Inflammatory macrophage treated with lipopolysaccharide for 1 hour (primary cell): ENCODE measurements at regions not wholly inside any gene's neighbourhood (a gene's known extent, or its start where the extent isn't known, plus 50 kb on each side); places are given as distances from the start of the nearest gene placed in this dataset.

Experiments used
- DNase-seq, 2 donors: peaks; one replicate each; pipeline ENCODE4 v3.0.0-alpha.2; 2020 to 2022

DNA sequence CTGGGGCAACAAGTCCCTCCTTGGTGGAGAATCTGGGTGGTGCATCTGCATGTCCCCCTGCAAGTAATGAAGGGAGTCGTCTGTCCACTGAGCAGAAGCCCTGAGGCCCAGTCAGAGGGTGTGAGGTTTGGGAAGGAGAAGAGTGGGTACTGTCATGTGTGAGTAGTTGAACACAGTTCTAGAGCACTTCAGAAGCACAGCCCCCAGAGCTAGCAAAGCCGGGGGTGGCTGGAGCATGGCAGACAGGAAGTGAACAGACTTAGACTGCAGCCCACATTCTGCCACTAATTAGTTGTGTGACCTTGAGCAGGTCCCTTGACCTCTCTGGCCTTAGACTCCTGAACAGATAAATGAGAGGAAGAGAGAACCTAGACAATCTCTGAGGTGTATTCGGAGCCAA lies 207.6 kb downstream of the UACA start:
- no peak for DNase-seq

GRCh38 chr15:70547846-70548487 lies 215.4 kb downstream of the UACA start:
- DNase-seq: no peak

- DNase-seq: no peak
Observed at GRCh38 chr15:70545526-70545925, 217.8 kb downstream of the UACA start.

- DNase-seq: no peak
Observed at GRCh38 chr15:70541511-70541910, 221.8 kb downstream of the UACA start.

DNA sequence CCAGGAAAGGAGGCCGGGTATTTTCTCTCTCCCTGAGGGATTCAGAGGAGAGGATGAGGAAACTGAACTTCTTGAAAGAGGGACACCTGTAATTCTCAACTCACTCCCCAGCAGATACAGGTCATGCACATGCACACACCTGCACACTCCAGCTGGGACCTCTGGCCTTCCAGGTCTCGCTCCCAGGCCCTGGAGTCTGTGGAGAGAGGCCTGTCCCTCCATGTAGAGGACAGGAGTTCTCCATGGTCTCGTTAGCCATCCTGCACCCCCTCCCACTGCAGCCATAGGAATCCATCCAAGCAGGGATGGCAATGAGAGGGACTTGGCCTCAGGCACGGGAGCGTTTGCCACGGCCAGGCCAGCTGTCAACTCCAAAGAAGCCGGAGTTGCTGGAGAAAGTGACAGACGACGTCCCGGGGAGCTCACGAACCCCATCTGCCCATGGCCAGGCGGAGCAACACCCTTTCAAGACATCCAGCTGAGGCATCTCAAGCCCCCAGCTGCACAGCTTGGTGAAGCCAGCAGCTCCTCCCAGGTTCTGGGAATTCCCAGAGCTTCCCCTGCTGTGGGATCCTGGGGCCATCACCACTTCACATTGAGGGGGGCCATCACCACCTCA lies 223.3 kb downstream of the UACA start:
- DNase-seq: no peak

- DNase-seq: no peak
Observed at GRCh38 chr15:70539409-70539808, 223.9 kb downstream of the UACA start.

DNA sequence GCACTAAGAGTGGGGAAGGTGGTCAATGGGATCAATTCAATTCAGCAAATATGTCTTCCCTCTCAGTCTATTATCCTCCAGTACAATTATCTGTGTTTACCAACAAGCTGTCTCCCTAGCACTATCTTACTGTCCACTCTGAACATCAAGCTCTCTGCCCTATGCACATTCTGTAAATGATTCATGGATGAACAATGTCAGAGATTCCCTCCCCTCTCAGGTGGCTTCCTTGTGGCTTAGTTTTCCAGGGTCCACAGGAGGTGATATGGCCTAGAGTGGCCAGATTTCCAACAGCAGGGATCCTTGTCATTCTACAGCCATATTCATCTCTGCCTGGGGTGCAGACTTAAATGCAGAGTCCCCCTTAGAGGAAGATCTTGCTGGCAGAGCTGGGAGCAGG lies 225.1 kb downstream of the UACA start:
- DNase-seq: no peak

DNA sequence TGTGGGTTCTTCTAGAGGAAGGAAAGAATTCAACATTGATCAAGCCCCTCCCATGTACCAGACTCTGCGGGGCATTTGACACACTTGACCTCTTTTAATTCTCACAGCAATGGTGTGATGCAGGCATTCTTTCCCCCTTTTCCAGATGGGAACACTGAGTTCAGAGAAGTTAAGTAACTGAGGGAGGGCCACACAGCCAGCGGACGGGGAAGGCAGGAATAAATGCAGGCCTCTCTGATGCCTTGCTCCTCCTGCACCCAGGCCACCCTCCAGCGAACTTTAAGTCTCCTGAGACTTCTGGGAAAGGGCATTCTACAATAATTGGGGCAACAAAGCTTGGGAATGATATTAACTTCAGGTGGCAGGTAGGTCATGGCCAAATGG lies 227.4 kb downstream of the UACA start:
- no peak for DNase-seq

- DNase-seq: no peak
Observed at GRCh38 chr15:70535071-70535954, 228.0 kb downstream of the UACA start.

DNA sequence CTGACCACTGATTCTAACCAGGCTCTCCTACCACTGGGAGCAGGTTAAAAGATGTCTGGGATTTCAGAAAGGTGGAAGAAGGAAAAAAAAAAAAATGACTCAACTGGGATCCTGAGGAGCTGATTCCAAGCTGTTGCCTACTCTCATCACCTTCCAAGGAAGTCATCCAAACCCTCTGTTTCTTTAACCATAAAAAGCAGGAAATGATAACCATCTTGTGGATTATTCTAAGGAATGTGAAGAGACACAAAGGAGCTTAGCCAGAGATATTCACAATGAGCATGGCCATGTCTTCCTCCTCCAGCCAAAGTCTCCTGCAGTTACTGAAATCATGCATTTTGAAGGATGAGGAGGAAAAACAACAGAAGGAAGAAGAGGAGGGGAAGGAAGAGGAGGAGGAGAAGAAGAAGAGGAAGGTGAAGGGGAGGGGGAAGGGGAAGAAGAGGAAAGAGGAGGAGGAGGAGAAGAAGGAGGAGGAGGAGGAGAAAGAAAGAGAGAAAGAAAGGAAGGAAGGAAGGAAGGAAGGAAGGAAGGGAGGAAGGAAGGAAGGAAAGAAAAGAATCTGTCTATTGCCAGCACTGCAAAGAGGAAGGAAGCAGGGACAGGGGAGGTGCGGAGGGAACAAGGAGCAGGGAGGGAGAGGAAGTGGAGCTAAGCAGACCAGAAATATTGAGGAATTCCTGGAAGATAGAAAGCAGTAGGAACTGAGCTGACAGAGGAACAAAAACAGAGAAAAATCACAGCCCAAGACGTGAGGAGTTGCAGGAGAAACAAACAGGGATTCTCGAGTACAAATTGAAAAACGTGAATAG lies 229.2 kb downstream of the UACA start:
- no peak for DNase-seq

- DNase-seq: no peak
Observed at GRCh38 chr15:70532531-70533186, 230.7 kb downstream of the UACA start.

DNA sequence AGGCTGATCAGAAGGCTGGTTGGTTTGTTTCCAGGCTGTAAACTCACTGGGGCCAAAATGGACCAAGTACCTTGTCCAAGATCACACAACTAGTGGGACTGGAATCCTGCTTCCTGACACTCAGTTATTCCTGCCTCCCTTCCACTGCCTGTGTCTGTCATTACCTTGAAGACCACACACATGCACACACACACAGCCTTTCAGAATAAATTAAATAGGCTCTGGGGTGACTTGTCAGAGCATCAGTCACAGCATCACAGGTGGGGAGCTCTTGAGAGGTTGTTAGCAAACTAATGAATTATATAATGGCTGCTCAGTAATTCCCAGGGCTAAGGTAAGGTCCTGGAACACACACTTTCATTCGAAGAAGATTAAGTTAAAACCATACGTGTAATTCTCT lies 231.8 kb downstream of the UACA start:
- no peak for DNase-seq

GRCh38 chr15:70530906-70531305 lies 232.5 kb downstream of the UACA start:
- no peak for DNase-seq

DNA sequence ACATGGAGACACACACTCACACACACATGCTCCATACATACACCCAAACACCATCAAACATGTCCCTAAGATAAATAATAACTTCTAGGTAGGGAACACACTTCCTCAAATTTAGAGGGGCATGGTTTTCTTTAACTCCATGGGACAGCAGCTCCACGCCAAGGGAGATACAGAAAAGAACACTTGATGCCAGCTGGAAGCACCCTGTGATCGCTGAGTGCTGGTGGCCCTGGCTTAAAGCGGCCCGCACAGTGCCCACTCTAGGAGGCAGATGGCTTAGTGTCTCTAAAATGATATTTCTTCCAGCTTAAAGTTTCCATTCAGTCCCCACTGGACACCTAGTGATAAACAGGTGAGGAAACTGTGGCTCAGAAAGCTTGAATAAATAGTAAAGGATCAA lies 232.9 kb downstream of the UACA start:
- no peak for DNase-seq

GRCh38 chr15:70530017-70530499 lies 233.3 kb downstream of the UACA start:
- no peak for DNase-seq

- DNase-seq: no peak
Observed at GRCh38 chr15:70528816-70529215, 234.5 kb downstream of the UACA start.

DNA sequence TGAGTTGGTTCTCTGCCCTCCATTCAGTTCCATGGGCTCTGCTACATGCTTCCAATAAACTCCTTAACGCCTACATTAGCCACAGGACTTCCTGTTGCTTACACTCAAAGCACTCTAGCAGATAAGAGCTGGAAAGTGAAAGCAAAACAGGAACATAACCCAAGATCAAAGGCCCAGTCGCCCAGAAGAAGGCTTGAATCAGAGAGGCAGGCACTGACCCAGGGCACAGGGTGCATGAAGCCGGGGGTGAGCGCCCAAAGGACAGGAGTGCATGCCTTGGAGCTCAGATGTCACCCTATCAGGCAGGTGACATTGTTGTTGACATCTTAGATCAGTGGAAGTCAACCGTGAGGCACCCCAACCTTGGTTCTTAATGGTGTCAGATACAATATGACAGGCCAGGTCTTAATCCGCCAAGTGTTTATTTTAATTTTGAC lies 235.1 kb downstream of the UACA start:
- DNase-seq: peak; percentile 63 to 87

GRCh38 chr15:70526974-70527325 lies 236.4 kb downstream of the UACA start:
- no peak for DNase-seq

DNA sequence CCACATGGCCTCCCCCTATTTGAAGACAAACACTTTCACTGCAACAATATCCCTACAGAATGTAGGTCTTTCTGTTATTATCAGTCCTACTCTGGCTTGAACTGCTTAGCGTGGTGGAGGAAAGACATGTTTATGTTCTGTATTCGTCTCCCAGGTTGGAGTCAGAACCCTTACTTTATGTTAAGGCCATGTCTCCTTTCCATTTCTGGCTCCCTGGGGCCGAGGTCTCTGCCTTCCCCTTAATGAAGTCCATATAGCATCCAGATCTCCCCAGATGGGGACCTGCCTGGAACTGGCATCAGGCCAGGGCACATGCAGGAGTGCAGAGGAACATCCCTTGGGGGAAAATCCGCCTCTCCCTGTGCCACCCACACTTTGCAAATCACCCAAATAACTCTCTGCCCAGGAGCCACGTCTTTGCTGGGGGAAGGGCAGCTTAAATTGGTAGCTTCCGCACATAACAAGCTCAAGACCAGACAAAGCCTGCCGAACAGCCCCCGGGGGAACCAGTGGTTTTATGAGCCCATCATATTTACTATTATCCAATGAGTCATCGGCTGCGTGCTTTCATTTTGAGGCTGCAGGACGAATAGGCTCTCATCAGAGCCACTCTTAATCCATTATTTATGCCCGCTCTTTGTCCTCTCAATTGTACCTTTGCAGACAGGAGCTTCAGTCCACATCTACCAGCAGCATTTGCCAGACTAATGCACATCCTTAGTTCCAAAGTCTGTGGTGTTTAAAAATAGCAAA lies 237.0 kb downstream of the UACA start:
- peak; percentile 36 to 37 for DNase-seq

DNA sequence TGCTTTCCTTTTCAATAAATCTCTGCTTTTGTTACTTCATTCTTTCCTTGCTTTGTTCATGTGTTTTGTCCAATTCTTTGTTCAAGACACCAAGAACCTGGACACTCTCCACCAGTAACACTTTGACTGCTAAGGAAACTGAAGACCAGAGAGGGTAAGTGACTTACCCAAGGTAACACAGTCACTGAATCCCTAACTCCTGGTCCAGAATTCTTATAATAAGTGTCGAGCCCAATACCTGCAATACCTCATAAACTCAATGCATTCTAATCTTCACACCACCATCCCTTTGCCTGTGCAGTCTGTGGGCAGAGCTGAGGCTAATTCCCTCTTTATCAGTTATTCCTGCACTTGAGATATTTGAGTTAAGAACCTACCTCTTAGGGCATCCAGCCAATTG lies 237.8 kb downstream of the UACA start:
- DNase-seq: no peak

DNA sequence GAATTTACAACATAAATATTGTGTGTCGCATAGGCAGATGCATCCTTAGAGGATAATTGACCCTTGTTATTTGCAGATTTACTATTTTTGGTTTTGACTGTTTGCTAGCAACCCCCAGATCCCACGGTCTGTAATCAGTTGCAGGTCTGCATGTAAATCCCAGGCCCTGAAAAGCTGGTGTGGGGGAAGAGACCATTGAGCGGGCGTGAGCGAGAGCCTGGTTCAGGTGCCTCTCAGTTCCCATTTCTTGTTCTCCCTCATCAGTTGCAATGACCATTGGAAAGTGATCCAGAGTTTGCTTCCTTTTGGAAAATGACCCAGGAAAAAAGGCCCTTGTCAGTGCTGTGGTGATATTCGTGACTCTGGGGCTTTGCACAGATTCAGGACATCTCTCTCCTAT lies 238.9 kb downstream of the UACA start:
- DNase-seq: no peak

DNA sequence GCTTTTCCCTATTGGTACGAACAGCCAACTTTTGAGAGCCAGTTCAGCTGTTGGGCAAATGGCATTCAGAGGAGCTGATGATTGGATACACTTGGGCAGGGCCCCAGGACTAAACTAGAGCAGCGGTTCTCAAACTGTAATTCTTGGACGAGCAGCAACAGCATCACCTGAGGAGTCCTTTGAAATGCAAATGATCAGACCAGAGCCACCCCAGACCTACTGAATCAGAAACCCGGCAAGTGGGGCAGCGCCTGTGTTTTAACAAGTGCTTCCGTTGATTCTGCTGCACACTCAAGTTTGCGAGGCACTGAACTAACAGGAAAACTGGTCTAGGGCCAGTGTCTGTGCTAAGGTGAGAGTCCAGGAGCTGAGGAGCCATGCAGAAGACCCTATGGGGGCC lies 239.7 kb downstream of the UACA start:
- no peak for DNase-seq
